ENCODE measurements at regions not wholly inside any gene's neighbourhood (a gene's known extent, or its start where the extent isn't known, plus 50 kb on each side); places are given as distances from the start of the nearest gene placed in this dataset.
"Not testable (repeated sequence)": the region's sequence is repeated elsewhere in the genome, so short reads cannot be mapped to it uniquely, and the experiment has no call there.

DNA sequence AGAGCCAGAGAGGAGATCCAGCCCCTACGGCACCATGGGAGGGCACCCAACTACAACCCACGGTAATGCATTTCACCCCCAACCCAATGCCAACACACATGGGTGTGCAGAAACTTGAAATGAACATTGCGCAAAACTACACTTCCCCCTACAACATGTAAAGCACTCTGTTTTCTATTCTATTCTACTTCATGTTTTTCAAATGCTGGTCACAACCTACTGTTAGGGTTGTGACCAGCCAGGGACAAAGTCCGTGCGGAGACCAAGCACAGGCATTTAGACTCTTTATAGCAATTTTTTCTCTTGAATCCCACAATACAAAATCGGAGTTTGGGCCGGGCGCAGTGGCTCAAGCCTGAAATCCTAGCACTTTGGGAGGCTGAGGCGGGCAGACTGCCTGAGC is 90.6 kb downstream of the MRPL14 start:
- DNase-seq = no peak

DNA sequence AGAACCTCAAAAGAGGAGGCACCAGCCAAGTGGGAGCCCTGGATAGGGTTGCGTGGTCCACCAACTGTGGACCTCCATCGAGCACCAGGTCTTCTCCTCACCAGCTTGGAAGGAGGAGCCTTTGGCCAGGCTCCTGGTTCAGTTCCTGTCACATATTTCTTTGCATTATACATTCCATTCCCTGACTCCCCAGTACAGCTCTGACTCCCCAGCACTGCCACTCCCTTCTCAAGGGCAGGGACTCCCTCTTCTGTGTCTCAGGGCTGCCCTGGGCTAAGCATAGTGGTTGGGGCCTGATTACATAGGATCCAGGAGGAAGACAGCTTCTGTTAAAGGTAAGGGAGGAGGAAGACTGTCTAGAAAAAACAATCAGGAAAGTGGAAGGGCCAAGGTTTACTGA is 91.1 kb downstream of the MRPL14 start:
- no peak for DNase-seq

DNA sequence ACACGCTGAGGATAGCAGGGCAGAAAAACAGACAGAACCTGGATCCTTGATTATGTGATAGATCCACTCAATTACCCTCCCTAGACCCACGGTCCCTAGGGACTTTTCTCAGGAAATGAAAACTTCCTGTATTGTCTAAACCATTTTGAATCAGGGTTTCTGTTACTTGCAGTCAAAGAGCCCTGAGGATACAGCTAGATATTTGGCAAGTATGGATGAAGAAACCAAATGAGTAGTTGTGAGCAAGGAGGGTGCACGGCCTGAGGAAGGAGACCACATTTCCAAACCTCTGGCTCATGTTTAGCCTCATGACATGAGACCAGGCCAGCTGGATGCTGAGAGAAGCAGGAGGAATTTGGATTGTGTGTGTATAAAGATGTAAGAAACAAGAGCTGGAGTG is 91.6 kb downstream of the MRPL14 start:
- DNase-seq = no peak

DNA sequence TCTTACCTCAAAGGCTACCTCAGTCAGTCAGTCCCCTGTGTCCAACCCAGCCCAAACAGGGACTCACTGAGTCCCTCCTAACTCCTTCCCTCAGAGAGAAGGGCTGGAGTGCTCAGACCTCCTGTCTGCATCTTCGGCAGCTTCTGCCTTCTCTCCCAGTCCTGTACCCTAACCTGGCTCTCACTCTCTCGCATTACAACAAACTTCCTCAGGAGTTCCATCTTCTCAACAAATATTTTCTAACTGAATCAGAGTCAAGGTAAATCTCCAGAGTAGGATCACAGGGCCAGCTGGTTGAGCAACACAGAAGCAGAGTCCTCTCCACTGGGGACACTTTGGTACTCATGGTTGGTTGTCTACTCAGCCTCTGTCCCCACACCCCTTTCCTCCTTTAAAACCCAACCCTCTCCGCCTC is 92.3 kb downstream of the MRPL14 start:
- no peak for DNase-seq

DNA sequence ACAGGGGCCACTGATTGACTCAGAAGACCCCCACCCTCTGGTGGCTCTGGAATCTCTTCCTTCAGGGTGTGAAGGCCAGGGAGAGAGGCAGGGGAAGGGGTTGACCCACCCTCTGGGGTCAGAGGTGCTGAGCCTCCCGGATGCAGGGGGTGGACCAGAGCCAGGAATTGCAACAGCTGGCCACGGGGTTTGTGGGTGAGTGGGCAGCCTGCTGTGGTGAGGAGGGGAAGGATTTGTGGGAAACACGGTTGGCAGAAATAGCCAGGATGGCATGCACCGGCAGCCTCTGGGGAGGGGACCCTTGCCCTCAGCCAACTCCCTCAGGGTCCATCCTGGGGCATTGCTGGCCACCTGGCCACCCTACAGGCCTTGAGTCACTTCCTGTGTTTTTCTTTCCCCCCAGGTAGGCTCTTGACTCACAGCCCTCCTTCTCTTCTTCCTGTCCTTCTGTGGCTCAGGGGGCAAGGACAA is 92.8 kb downstream of the MRPL14 start:
- no peak for DNase-seq

DNA sequence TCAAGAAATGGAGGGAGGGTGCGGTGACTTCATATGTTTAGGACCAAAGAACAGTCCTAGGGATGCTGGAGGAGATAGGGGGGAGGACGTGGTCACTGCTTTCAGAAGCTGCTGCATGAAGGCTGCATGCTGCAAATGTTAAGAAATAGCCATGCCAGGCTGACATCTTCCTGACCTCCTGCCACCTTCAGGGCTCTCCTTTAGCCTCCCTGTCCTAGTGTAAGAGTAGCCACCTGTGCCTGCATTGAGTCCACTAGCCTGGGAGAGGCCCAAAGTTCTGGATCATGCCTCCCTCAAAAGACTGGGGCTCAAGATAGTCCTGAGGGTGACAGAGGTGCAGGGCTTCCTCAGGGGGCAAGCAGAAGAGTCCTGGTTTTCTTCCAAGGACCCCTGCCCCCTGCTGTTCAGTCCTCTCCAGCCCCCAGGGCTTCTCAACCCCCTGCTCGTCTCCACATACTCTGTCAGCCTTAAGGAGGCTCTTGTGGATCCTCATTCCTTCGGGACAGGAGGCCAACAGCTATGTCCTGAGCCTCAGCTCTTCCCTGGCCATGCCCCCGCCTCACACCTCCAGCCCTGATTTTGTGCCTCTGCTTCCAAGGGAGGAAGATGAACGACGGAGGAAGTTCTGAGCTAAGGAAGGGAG is 96.3 kb downstream of the MRPL14 start:
- no peak for DNase-seq

DNA sequence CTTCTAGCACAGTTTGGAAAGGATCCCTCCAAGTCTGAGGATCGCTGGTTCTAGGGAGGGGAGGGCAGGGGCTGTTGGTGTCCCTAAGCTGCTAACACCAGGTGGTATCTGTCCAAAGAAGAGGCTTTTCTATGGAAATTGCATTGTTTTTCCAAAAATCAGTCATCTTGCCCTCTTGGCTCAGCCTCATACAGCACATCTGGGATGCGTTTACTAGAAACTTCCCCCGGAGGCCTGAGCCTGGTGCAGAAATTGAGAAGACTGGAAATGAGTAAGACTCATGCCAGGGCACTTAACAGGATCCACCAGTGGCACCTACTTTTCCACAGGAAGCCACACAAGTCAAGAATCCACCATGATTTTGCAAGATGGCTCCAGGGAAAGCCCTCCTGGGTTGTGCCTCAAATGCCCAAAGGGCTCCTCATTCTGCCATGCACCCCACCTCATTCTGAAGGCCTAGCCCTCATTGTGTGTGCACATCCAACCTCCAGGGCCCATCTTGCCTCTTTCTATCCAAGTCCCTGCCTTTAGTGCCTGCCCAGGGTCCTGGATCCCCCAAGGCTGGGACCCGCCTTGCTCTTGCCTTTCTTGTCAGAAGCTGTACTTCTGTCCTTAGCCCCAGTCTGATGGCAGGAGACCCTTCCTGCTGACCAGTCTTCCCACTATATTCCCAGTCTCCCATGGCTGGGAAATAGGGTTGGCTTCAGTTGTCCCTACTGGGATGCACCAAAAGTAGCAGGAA is 97.6 kb downstream of the MRPL14 start:
- no peak for DNase-seq

DNA sequence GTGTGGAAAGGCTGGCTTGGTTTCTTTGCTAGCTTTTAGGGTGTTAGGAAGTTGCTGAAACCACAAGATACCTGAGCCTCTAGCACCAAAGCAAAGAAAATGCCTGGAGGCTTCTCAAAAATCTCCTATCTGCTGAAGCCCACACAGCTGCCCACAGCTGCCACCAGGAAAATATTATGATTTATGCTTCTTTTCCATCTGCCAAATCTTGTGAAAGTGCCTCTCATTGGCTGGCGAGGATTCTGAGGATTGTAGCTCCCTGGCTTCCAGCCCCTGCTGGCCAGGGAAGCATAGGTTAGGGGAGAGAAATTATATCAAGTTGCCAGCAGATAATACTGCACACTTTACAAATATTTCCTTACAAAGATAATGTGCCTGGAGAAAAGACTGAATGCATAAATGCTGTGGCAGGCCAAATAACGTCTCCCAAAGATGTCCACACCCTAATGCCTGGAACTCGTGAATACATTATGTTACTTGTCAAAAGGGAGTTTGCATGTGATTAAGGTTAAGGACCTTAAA is 98.4 kb downstream of the MRPL14 start:
- no peak for DNase-seq

DNA sequence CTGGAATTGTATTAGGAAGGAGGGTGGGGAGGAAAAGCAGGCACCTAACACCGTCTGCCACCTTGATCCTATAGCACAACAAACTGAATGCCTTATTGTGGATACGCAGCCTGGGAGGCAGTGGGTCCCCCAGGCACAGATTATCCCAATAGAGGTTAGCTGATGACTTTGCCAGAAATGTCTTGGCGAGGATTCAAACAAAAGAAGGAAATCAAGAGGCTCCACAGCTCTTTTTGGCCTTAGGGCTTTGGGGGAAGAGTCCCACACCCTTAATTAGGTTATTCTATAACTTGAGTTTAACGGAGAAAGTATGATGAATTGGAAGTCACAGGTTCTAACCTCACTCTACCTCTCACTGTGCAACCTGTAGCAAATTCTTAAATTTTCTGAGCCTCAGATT is 102.0 kb downstream of the MRPL14 start:
- no peak for DNase-seq

DNA sequence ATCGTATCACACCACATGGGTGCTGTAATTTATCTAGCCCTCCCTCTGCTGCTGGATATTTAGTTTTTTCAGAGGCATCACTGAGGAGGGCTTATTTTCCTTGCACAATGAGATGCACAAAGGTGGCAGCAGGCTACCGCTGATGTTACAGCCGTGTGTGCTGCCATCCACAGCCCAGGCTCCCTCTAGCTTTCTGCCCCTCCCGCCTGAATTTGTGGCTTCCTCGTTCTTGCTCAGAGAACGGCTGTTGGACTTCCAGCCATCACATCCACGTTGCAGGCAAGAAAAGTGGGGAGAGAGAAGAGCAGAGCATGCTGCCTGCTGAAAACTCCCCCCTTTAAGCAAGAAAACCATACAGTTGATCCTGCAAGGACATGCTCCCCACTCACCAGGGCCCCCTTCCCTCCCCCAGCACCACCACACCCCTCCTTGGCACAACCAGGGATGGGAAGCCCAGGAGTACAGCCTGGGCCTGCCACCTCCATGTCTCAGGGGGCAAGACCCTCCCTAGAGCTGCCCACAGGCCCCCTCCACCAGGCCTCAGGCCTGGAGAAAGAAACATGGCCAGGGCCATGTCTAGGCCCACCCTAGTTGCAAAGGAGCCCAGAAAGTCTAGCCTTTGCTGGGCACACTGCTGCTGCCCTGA is 102.6 kb downstream of the MRPL14 start:
- DNase-seq = no peak

DNA sequence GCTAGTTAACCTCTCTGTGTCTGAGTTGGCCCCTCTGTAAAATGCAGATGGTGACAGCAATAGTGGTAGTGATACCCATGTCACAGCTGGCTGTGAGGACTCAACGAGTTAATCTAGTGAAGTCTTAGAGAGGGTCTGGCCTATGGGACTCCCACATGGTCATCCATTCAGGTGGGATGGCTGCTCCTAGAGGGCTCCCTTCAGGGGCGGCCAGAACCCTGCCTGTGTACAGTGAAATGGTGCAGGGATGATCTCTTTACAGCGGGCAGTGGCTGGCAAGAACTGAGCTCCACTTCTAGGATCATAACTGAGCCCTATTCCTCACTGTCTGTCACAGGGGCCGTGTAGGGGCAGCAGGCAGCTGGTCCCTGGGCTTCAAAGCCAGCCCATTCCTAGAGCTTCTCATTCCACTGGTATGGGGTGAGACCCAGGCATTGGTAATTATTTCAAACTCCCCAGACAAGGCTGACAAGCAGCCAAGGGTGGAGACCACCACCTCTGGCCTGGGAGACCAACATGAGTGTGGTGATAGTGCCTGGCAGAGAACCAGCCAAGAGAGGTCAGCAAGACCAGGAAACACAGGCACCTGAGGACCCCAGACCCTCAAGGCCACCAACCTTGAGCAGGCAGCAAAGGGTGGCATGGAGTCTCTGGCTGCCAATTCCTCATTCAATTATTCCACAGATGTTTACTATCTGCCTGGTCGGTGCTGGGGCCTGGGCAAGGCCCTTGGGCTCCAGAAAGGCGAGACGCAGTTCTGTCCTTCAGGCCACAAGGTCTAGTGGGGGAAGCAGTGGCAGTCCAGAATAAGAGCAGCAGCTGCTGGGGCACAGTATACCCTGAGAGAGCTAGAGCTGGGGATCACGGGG is 103.4 kb downstream of the MRPL14 start:
- no peak for DNase-seq

DNA sequence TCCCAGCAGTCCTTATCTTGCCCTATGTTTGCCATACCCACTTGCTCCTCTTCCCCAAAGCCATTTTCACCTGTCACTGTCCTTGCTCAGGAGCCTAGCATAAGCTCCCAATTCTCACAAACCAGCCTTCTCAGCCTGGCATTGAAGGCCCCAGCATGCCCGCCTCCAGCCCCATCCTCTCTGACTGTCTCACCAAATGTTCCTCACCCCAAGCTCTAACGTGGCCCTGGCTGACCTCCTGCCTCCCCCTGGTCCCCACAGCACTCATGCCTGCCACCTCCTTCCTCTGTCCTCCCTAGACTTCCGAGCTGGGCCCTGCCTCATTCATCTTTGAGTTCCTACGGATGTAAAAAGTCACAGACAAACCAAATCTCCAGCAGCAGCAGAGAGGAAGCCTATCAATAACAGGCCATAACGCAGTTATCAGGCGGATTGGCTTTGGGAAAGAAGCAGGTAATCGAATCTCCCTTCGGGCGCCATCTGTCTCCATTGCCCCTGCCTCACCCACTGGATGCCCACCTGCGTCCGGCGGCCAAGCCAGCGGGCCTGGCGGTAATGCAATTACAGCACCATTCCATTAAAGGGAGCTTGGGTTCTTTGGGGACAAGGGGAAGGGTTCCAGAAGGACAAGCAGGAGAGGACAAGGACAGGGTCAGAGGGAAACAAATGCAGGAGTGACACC is 104.4 kb downstream of the MRPL14 start:
- DNase-seq = no peak

DNA sequence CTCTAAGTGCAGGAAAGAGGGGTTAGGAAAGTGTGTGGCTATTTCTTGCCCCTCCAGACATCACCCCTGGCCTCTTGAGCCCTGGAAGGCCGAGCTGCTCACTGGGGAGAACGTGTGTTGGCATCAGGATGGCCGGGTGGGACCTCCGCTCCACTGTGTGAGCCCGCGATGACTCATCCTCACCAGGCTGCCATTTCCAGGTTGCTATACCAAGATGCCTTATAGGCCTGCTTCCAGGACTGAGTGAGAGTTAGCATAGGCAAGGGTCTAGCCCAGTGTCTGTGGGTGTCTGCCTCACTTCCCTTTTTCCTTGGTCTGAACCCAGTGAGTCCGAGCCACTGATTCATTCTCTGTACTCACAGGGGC is 105.0 kb downstream of the MRPL14 start:
- no peak for DNase-seq

DNA sequence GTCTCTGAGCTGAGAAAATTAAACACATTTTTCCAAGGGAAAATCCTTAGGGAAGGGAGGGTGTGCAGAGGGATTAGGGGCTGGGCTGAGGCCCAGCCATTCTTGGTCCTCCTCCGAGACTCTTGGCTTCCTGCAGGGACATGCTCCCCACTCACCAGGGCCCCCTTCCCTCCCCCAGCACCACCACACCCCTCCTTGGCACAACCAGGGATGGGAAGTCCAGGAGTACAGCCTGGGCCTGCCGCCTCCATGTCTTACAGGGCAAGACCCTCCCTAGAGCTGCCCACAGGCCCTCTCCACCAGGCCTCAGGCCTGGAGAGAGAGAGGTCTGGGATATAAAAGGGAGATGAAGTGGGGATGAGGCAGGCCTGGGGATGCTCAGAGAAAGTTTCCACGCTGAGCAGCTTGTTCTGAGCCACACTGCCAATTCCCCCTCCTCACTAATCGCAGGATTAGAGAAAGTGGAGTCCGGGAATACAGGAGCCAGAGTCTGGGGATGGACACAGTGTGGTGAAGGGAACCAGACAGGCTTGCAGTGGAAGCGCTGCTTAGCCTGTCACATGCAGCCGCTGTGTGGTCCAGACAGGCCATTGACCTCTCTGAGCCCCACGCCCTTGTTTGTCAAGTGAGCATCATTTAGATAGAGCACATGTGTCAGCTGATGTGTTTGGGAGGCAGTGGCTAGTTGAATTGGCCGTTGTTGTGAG is 105.5 kb downstream of the MRPL14 start:
- no peak for DNase-seq

DNA sequence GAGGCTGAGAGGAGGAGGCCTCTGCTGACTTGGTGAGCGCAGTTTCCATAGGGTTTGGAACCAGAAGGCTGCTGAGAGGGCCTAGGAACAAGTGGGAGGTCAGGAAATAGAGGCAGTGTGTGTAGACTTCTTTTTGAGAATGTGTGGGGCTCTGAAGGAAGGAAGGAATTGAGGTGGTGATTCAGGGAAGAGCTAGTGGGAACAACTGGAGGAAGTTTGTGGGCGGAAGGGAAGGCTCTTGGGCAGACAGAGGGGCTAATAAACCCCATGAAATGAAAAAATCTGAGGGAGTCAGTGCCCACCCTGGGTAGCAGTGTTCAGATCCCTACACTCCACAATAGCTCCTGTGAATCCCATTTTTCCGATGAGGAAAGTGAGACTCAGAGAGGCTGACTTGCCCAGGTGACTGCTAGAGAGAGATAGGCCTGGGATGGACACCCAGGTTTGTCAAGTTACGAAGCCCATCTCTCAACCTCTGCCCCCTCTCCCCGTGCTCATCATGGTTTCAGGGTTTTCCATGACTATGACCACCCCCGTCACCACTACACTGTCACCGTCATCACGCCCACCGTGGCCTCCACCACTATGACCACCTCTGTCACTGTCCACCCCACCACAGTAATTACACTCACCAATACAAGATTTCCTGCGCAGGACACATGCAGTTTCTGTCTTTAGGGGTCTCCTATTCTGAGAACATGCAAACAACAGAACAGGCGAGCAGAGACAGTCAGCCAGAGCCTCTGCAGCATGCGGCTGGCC is 106.4 kb downstream of the MRPL14 start:
- no peak for DNase-seq

DNA sequence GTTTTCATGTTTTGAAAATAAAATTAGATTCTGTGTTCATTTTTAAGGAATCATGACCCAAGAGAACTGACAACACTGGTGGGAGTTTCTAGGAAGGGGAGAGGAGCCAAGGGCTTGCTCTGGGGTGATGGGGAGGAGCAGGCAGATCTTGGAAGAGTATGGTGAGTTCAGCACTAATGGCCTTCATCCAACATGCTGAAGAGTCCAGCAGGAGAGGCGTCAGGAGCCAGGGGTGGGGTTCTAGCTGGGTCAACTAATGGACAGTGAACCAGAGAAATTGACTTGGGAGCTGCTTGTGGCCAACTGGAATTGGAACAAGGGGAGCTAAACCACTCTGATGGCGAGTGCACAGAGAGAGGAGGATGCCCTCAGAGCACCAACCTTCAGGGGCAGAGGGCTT is 107.1 kb downstream of the MRPL14 start:
- DNase-seq = no peak

DNA sequence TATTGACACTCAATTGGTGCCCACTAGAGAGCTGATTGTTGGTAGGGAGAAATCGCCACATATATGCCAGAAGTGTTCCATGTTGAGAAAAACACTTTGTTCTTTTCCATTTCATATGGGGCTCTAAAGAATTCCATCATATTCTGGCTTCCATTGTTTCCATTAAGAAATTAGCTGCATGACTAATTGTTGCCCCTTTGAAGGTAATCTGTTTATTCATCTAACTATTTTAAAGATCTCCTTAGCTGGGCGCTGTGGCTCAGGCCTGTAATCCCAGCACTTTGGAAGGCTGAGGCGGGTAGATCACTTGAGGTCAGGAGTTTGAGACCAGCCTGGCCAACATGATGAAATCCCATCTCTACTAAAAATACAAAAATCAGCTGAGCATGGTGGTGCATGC is 109.9 kb downstream of the MRPL14 start:
- DNase-seq = not testable (repeated sequence)

DNA sequence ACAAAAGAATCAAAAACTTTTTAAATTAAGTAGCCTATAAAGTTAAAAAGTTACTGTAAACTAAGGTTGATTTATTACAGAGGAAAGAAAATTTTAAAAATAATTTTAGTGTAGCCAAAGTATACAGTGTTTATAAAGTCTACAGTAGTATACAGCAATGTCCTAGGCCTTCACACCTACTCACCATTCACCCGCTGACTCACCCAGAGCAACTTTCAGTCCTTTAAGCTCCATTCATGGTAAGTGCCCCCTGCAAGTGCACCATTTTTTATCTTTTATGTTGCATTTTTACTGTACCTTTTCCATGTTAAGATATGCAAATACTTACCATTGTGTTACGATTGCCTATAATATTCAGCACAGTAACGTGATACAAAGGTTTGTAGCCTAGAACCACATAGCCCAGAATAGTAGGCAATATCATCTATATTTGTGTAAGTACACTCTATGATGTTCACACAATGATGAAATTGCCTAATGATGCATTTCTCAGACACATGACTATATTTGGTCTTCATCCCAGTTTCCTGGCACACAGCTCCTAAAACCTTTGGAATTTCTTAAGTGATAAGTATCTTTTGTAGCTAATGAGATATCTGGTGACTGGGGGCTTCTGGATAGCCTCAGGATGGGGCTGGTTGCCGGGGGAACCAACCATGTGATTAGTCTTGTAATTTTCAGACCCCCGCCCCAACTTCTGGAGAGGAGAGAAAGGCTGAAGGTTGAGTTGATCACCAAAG is 111.0 kb downstream of the MRPL14 start:
- DNase-seq = no peak

DNA sequence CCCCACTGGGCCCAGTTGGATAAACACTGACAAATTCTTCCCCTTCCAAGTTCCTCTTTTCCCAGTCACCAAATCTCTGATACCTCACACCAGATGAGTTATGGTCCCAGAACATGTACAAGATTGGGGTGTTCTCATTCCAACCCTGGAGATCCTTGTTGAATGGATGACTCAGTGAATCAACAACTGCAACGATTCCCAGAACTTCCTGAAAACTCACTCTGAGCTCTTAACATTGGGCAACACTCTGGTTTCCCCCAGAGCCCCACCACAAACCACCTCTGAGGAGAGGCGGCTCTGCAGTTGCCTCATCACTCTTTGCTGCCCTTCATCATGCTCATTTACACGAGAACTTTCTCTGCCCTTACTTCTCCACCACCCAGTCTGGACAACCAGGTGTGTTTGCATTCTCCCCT is 115.2 kb downstream of the MRPL14 start:
- no peak for DNase-seq

DNA sequence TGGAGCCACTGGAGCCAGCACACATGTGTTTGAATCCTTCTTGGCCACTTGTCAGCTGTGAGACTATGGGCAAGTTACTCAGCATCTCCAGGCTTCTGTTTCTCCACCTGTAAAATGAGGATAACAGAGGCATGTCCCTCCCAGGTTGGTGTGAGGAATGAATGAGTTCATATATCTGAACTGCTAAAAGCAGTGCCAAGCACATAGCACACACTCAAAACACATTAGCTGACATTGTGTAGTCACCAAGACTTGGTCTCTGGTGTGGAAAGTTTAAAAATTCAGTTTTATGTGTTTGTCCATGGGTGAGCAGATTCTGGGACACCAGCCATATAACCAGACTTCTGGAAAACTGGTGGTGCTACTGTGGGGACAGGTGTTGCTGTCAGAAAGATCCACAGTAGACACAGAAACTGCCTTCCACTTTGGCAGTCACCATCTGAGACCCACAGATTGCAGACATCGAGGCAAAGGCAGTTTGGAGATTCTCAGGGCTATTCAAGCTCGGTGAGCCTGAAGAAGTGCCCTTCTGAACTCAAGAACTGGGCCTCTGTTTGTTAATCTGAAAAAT is 115.8 kb downstream of the MRPL14 start:
- no peak for DNase-seq
